GM21423 (cell line): ENCODE measurements at regions not wholly inside any gene's neighbourhood (a gene's known extent, or its start where the extent isn't known, plus 50 kb on each side); places are given as distances from the start of the nearest gene placed in this dataset.

ENCODE experiments used
- ATAC-seq: cut with Tn5 transposase; IDR thresholded peaks from one replicate; pipeline ENCODE4 v1.9.1; 2021; ENCODE audit warnings: mild to moderate bottlenecking, moderate library complexity; ENCODE audit not compliant: unreplicated experiment

GRCh38 chr12:92337128-92337527 is 191.5 kb upstream of the BTG1 start:
- ATAC-seq, result no peak

GRCh38 chr12:92336641-92337040 is 191.0 kb upstream of the BTG1 start:
- ATAC-seq, result no peak

- no peak for ATAC-seq
These were observed 190.2 kb upstream of the BTG1 start for GRCh38 chr12:92335831-92336230.

- no peak for ATAC-seq
These were observed 188.9 kb upstream of the BTG1 start for GRCh38 chr12:92334552-92334951.

GRCh38 chr12:92332552-92332951 is 186.9 kb upstream of the BTG1 start:
- no peak for ATAC-seq

- no peak for ATAC-seq
These were observed 185.7 kb upstream of the BTG1 start for GRCh38 chr12:92331383-92331782.

- no peak for ATAC-seq
These were observed 185.0 kb upstream of the BTG1 start for GRCh38 chr12:92330654-92331053.

- no peak for ATAC-seq
These were observed 181.2 kb upstream of the BTG1 start for GRCh38 chr12:92326877-92327276.

- no peak for ATAC-seq
These were observed 179.3 kb upstream of the BTG1 start for GRCh38 chr12:92324849-92325500.

GRCh38 chr12:92312463-92312964 is 166.9 kb upstream of the BTG1 start:
- ATAC-seq, result no peak

- ATAC-seq, result no peak
These were observed 158.9 kb upstream of the BTG1 start for GRCh38 chr12:92304371-92305055.

- no peak for ATAC-seq
These were observed 156.6 kb upstream of the BTG1 start for GRCh38 chr12:92302041-92302829.

GRCh38 chr12:92301356-92301755 is 155.7 kb upstream of the BTG1 start:
- no peak for ATAC-seq

GRCh38 chr12:92300777-92301176 is 155.1 kb upstream of the BTG1 start:
- no peak for ATAC-seq

- ATAC-seq, result no peak
These were observed 154.1 kb upstream of the BTG1 start for GRCh38 chr12:92299744-92300143.

- ATAC-seq, result no peak
These were observed 153.7 kb upstream of the BTG1 start for GRCh38 chr12:92299344-92299743.

- no peak for ATAC-seq
These were observed 152.5 kb upstream of the BTG1 start for GRCh38 chr12:92297932-92298696.

GRCh38 chr12:92297405-92297804 is 151.8 kb upstream of the BTG1 start:
- no peak for ATAC-seq

- no peak for ATAC-seq
These were observed 149.9 kb upstream of the BTG1 start for GRCh38 chr12:92295523-92295922.

- no peak for ATAC-seq
These were observed 149.2 kb upstream of the BTG1 start for GRCh38 chr12:92294676-92295440.
